ENCODE measurements at regions not wholly inside any gene's neighbourhood (a gene's known extent, or its start where the extent isn't known, plus 50 kb on each side); places are given as distances from the start of the nearest gene placed in this dataset.
"Not testable (repeated sequence)": the region's sequence is repeated elsewhere in the genome, so short reads cannot be mapped to it uniquely, and the experiment has no call there.

DNA sequence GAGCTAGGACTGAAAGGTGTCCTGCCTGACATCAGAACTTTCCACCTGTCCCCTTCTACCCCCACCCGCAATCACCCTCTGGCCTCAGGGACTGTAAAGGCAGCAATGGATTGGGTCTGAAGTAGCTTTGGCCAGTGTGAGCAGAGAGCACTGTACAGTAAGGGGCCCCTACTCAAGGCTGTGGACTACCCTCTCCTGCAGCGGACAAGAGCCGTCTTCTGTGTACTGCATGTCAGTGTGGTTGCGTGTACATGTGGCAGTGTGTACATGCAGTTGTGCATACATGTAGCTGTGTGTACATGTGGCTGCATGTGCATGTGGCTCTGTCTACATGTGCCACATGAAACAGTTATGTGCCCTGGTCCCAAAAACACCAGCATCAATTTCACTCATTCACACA is 205.9 kb upstream of the LINGO1 start:
- no peak for DNase-seq (ENCODE audit: low spot score)

DNA sequence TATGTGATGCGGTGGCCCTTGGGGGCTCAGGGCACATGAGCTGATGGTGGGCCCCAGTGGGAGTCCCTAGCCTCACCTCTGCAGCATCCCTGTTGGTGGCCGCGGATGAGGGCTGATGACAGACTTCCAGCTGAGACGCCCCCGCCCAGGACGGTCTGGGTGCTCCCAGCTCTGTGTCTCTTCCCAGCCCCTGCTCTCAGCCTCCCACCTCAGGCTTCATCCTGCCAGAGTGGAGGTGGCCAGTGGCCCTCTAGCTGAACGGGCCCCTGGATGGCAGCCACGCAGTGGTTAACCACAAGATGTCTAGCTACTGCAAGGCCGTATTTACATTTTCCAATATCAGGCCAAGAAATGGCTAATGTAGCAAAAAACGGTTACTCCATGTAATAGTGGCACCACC is 205.3 kb upstream of the LINGO1 start:
- DNase-seq (ENCODE audit: low spot score): no peak

DNA sequence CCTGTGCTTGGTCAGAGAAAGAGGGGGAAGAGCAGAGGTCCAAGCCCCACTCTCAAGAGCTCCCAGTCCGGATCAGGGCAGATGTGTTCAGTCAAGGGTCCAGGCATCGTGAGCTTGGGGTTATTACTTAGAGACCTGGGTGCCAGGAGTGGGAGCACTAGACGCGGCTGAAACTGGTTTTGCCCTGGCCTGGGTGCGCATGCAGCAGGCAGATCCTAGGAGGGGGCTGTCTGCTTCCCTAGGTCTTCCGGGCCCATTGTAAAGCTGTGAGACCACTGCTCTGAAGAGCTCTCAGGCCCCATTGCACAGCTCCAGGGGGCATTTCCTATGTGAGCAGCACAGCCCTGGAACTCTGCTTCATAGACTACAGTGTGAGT is 204.9 kb upstream of the LINGO1 start:
- no peak for DNase-seq (ENCODE audit: low spot score)

DNA sequence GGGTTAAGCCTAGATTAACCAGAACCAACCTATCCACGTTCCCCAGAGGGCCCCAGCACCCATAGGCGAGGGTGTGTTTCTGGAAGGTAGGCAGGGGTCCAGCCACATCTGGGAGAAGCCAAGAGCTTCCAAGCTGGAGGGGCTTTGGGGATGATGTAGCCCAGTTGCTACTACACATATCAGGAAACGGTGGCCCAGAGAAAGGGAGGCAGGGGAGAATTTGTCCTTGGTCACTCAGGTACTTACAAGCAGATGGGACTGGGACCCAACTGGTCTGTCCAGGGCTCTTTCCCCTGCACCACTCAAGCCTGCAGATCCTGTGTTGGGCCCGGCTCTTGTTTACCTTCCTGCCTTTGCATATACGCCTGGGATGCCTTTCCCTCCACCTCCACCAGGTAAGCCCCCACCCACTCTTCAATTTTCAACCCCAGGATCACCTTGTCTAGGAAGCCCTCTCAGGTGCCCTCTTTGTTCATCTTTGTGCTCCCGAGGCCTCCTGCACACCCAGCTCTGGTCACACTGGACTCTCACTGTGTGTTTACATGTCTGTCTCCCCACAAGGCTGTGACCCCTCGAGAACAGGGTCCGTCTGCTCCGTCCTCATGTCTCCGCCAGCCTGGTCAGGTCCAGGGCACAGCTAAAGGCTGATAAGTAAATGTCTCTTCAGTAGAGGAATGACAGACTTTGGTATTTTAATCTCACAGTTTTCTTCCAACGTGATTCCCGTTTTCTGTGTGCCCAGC is 204.4 kb upstream of the LINGO1 start:
- DNase-seq (ENCODE audit: low spot score): no peak

DNA sequence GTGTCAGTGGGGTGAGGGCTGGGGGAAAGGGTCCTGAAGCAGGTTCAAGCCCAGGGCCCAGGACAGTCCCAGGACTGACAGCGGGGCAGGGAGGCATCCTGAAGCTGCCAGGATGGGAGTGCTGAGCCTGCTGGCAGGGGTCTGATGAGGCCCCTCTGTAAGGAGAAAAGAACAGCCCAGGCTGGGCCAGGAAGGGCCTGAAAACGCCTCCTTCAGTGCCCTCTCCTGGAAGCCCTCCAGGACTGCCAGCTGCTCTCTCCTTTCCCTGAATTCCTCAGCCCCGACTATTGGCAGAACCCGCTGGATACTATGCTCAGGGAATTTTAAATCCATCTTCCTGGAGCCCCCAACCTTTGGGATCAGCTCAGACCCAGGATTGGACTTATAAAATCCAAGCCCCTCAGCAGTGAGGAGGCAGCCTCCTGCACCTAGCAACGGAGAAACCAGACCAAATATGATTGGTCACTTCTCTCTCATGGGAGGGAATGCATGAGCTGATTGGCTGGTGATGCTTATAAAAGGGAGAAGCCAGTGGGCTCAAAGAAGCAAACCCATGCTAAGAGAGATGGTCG is 203.5 kb upstream of the LINGO1 start:
- no peak for DNase-seq (ENCODE audit: low spot score)

DNA sequence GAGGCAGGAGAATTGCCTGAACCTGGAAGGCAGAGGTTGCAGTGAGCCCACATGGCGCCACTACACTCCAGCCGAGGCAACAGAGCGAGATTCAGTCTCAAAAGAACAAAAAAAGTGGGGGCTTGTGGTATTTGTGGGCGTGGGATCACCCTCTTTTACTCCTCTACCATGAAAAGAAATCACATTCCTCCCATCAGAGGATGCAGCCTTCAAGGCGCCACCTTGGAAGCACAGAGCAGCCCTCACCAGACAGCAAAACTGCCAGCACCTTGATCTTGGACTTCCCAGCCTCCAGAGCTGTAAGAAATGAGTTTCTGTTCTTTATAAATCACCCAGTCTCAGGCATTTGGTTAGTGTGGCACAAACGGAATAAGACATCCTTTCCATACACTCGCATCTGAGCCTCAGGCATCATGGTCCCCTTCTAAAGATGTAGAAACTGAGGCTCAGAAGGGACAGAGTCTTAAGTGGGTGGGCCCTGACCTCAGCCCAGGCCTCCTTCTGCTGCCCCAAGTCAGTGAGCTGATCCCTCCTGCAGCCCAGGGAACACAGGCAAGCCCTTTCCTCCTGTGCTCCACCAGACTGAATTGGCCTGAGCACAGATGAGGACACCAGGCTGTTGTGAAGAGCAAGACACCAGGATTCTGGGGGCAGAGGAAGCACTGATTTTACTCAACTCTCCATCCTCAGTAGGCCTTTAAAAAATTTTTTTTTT is 201.7 kb upstream of the LINGO1 start:
- DNase-seq (ENCODE audit: low spot score): no peak

DNA sequence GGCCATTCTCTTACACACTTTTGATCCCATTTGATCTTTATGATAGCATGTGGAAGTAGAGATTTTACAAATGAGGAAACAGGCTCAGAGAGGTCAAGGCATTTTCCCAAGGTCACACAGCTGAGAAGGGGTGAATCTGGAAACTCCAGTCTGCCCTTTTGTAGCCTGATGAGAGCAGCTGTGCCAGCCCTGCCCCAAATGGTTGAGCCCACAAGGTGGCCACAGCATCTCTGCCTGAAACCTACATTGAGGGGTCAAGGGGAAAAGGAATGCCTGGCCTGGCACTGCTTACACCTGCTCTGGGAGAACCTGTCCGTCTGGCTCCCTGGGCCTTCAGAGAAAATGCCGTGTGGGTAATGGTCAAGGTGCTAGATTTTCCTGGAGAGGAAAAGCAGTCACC is 200.2 kb upstream of the LINGO1 start:
- DNase-seq (ENCODE audit: low spot score): no peak

DNA sequence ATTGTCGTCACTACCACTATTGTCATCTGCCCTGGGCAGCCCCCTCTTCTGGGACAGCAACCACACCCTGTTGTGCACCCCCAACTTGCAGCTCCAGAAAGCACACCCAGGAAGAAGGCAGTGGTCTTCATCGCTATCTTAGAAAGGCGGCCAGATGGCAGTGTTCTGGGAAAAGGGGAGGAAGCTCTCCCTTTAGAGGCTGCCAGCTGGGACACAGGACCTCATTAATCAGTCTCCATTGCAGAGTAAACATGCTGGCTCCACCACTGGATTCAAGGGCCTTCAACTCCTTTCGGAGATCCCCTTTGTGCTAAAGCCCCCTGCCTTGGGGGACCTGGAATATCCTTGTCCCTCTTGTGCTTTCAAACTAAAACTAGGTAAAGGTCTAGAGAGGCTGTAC is 199.3 kb upstream of the LINGO1 start:
- no peak for DNase-seq (ENCODE audit: low spot score)

DNA sequence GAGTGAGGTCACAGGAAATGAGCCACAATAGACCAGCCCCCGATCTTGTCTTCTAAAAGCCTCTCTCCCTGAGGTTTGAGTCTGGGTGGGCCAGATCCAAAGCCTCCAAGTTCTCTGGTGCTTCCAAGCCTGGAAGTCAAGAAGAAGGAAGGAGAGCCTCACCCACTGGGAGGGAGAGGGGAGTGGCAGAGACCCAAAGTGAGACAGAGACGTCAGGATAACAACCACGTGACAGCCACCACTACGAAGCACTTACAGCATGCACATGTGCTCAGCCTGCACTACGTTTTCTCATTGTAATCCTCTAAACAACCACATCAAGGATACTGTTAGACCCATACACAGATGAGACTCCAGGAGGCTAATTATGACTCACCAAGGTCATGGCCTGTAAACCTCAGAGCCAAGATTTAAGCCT is 197.3 kb upstream of the LINGO1 start:
- DNase-seq (ENCODE audit: low spot score): no peak

DNA sequence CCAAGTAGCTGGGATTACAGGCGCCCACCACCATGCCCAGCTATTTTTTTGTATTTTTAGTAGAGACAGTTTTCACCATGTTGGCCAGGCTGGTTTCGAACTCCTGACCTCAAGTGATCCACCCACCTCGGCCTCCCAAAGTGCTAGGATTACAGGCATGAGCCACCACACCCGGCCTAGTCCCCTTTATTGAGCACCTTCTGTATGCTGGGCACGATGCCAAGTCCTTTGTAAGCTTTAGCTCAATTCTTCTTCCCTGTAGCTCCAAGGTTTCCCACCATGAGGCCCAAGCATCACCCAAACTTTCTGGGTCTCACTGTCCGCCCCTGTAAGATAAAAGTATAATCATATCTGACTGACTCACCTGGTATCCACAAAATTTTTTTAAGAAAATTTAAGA is 196.6 kb upstream of the LINGO1 start:
- not testable (repeated sequence) for DNase-seq (ENCODE audit: low spot score)

DNA sequence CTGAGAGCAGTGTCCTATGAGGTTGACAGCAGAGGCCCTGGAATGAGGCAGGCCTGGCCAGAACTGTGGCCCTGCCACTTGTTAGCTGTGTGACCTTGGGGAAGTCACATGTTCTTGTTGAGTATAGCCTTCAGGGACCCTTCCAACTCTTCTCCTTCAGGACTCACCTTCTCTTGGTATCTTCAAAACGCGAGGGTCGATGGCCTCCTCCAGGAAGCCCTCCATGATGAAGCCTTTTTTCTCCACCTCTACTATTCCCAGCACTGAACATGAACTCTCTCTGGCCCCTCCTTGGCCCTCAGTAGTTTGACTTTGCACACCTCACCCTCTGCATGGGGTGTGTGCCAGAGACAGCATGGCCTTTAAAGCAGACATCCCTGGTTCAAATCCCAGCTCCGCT is 195.1 kb upstream of the LINGO1 start:
- no peak for DNase-seq (ENCODE audit: low spot score)

DNA sequence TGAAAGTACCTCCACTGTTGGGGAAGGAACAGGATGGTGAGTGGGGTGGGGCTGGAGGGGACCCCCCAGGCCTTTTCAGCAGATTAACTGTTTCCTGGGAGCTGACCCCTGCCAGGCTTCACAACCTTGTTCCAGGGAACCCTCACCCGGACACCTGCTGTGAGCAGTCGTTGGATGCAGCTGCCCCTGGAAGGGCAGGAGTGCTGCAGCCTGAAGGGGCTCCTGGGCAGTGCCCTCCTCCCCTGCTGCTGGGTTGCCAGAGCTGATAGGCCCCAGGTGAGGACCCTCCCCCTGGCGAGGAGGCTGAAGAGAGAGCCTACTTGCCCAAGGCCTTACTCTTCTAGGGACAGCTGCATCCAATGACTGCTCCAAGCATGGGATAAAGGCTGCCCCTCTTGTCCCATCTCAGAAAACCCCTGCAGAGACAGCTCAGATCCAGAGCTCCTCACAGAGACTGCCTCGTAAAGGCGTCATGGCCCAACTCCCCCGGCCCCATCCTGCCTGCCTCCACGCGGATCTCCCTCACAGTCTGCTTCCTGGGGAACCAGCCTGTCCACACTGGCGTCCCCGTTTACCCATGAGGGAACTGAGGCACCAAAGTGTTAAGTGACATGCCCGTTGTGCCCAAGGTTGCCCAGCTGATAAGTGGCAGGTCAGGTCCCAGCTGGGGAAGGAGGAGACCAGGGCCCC is 193.4 kb upstream of the LINGO1 start:
- DNase-seq (ENCODE audit: low spot score): no peak

DNA sequence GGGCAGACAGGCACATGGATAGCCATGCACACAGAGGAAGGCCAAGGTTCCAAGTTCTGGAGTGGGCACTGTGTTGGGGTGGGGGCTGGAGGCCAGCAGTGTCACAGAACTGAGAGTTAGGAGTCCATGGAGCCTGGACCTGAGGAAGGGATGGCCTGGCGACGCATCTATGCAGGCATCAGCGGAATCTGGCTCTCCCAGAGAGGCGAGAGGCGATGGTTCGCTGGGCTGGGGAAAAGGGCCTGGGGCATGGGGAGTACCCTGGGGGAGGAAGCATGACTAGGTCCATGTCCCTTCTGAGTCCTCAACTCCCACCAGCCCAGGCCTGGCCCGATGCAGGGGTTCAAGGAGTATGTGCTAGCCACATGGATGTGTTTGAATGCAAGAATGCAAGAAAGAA is 192.8 kb upstream of the LINGO1 start:
- DNase-seq (ENCODE audit: low spot score): no peak

DNA sequence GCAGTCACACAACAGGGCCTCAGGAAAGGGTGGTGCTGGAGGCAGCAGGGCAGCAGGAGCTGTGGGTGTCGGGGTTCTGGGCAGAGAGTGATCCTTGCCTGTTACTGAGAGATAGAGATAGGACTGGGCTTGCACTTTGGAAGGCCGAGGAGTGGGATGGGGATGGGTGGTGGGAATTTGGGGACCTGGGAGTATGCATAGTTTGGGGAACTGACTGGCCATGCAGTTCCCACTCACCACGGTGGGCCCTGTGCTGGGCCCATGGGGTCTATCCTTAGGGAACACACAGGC is 192.5 kb upstream of the LINGO1 start:
- no peak for DNase-seq (ENCODE audit: low spot score)

DNA sequence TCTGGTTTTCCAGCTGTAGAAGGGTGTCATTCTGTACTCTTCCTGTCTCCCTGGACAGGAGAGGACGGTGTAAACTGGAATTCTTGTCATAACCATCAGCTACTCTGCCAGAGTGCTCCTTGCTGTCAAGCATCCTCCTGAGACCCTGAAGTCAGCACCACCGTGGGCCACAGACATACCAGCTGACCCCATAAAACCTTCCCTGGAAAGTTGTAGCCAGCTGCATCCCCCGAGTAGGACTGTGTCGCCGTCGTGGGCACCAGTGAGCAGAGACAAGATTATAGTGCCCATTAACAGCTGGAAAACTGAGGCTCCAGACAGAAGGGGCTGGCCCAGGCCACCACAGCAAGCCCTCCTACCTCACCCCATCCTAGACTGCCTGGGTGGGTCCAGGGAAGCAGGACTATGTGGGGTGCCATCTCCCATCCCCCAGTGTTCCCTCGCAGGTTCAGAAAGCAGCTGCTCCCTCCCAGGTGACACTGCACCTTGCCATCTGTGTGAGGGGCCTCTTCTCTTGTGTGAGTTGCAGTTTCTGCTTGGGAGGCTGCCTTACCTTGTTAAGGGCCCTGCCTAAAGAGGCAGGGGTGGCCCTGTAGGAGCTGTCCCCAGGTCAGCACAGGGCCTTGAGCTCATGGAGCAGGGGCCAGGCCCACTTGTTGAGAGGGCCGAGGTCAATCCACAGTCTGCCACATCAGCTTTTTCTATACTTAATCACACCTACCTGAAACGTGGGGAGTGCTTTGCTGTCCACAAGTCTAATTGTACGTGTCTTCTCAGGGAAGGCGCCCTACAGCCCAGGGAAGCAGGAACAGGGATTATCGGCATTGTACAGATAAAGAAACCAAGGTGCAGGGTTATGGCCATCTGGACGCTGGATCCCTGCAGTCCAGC is 191.9 kb upstream of the LINGO1 start:
- DNase-seq (ENCODE audit: low spot score): no peak

DNA sequence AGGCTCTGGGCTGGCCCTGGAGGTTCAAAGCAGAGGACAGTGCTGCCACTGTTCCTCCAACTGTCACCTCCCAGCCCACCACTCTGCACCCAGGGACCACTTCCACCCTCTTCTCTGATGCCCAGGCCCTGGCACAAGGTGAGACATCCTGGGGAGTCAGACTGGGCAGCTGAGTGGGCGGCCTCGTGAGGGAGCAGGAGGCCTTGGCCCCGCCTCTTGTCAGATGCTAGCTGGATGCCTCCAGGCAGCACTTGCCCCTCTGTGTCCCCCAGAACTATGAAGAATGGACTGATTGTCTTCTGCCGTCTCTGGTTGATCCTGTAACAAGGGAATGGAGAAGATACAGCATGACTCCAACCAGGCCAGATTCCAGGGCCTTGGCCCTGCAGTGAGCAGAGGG is 191.0 kb upstream of the LINGO1 start:
- no peak for DNase-seq (ENCODE audit: low spot score)

DNA sequence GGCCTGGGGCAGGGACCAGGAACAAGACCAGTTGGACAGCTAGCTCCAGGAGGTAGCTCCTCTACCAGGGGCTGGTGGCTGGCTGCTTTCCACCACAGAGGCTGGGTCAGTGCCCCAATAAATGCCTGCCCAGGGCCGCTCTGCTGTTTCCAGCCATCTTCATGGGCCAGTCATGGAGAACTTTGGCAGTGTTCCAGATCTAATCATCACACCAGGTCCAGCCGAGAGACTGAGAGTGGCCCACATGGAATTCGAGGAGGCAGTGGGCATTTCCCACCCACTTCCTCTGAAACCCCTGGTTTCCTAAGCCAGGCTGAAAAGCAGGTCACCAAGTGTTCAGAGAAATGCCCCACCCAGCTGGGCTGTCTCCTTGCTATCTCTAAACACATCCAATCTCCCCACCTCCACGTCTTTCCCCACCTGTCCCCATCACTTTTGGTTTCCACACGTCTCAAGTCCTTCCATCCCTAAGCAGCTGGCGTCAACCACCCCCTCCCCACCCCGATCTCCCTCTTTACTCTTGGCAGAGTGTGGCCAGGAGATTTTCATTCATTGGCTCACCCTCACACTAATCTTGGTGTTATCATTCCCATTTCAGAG is 190.0 kb upstream of the LINGO1 start:
- no peak for DNase-seq (ENCODE audit: low spot score)

DNA sequence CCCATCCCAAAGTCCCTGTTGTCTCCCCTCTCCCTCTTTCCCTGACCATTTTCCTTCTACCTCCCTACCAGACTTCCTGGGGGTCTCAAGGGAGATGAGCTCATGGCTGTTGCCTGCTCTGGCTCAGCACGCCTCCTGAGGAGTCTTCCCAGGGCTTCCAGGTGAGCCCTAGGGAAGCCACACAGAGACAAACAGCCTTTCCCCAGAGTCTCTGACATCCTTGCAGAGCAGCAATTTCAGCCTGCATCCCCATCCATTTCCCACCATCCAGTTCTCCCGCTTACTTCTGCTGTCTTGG is 189.2 kb upstream of the LINGO1 start:
- no peak for DNase-seq (ENCODE audit: low spot score)

DNA sequence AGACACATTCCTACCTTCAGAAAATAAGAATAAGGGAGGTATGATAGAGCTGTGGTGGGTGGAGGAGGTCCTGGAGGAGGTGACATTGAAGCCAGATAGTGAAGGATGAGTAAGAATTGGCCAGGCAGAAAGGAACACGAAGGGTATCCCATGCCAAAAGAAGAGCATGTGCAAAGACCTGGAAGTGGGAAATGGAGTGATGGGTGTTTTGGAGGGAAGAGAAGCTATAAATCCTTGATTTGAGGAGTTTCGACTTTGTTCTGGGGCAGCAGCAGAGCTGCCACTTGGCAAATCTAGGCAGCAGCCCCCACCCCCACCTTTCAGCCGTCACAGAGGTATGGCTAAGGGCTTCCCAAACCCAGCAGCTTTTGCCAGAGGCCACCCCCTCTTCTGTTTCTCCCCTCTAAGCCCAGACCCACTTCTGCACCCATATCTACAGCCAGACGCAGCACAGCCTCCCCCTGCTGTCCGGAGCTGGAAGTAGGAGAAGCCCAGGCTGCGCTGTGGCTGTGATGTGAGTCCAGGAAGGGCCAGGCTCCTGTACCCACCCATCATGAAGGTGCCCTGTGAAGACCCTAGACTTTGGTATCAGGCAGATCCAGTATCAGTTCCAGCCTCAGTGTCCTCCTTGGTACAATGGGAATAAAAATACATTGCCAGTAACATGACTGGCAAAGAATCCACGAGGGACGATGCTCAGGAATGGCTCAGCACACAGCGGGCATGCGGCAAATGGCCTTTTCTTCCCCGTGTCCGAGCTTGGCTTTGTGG is 188.7 kb upstream of the LINGO1 start:
- peak; percentile 81 for DNase-seq (ENCODE audit: low spot score)

DNA sequence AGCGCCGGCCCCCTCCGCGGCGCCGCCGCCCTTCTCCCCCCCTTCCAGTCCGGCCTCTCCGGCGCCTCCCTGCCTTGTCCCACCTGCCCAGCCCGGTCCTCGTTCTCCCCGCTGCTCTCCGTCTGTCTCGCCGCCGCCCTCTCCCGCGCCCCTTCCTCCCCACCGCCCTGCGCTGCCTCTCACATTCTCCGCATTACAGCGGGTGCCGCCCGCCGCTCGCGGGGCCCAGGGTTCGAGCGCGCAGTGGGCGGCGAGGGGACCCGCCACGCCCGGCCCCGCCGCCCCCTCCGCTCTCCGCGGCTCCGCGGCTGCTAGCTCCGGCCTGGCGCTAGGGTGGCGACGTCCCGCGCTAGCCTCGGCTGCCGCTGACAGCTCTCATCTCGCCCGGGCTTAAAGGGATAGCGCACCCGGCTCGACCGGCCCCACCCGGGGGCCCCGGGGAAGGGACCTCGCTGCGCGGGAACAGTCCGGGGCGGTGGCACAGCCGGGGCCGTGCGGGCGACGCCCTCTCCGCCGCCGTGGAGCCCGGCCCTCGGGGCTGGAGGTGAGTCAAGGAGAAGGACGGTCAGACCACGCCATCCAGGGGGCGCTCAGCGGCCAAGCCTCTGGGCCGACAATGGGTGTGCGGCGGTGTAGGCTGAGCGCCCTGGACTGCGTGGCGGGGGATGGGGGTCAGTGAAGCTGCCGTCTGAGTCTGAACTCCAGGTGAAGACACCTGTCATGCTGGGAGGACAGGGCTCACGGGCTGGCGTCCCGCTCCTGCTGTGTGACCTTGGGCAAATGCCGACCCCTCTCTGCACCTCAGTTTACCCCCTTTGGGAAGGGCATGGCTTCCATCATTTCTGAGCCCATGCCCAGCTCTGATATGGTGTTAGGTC is 187.4 kb upstream of the LINGO1 start:
- peak; percentile 76 for DNase-seq (ENCODE audit: low spot score)

Measured in ecto neural progenitor cell (in vitro differentiated cells).